ENCODE measurements at regions not wholly inside any gene's neighbourhood (a gene's known extent, or its start where the extent isn't known, plus 50 kb on each side); places are given as distances from the start of the nearest gene placed in this dataset.
"Not testable (repeated sequence)": the region's sequence is repeated elsewhere in the genome, so short reads cannot be mapped to it uniquely, and the experiment has no call there.

DNA sequence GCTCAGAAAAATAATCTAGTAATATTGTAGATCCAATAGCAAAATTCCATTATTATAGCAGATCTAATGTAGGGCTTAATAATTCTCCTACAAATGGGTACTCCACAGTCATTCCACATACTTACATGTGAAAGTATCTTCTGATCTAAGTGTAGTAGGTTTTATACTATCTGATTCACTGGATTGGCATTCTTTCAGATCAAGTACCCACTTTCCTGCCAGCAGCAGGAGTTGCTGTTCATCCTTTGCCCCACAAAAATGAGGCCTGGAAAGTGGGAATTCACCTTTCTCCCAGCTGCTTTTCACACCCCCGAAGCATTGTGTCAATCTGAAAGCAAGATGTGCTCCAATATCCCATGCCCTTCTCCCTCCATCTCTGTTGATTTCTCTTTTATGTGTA, 77.1 kb upstream of the RXFP1 start:
- no peak overlapping the region for H3K4me2 ChIP-seq (ENCODE audit: low read length)
- TF ChIP-seq EZH2phosphoT487 (IDR thresholded peaks at IDR 0.05; ENCODE audit: borderline replicate concordance, low read length) = no peak
- TF ChIP-seq, protein P1, sequence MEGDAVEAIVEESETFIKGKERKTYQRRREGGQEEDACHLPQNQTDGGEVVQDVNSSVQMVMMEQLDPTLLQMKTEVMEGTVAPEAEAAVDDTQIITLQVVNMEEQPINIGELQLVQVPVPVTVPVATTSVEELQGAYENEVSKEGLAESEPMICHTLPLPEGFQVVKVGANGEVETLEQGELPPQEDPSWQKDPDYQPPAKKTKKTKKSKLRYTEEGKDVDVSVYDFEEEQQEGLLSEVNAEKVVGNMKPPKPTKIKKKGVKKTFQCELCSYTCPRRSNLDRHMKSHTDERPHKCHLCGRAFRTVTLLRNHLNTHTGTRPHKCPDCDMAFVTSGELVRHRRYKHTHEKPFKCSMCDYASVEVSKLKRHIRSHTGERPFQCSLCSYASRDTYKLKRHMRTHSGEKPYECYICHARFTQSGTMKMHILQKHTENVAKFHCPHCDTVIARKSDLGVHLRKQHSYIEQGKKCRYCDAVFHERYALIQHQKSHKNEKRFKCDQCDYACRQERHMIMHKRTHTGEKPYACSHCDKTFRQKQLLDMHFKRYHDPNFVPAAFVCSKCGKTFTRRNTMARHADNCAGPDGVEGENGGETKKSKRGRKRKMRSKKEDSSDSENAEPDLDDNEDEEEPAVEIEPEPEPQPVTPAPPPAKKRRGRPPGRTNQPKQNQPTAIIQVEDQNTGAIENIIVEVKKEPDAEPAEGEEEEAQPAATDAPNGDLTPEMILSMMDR (IDR thresholded peaks at IDR 0.05; ENCODE audit: low read depth, low read length, poor library complexity, severe bottlenecking) = no peak
- H3K27ac ChIP-seq (ENCODE audit: low read depth, low read length) = no peak overlapping the region
- H3K27me3 ChIP-seq (ENCODE audit: control insufficient read depth, low read length) = no peaks in the 10 kb centered on the region
- H3K9me3 ChIP-seq (ENCODE audit: control insufficient read depth, insufficient read depth, low read length) = no peaks in the 10 kb centered on the region
- no peaks in the 10 kb centered on the region for H4K20me1 ChIP-seq (ENCODE audit: control insufficient read depth, insufficient read depth, low read depth, low read length)
- H3K4me1 ChIP-seq (ENCODE audit: control insufficient read depth, low read length) = no peaks in the 10 kb centered on the region
- H3F3A ChIP-seq (ENCODE audit: control insufficient read depth, insufficient read depth) = no peaks in the 10 kb centered on the region
- no peaks in the 10 kb centered on the region for H3K9me2 ChIP-seq (replicated peaks; ENCODE audit: control insufficient read depth, low read length)
- no peak overlapping the region for H3K4me3 ChIP-seq (ENCODE audit: low read length)
- H3K36me3 ChIP-seq (ENCODE audit: control insufficient read depth, low read length) = no peaks in the 10 kb centered on the region
- no peaks in the 10 kb centered on the region for H3K79me2 ChIP-seq (ENCODE audit: control insufficient read depth, low read length)

DNA sequence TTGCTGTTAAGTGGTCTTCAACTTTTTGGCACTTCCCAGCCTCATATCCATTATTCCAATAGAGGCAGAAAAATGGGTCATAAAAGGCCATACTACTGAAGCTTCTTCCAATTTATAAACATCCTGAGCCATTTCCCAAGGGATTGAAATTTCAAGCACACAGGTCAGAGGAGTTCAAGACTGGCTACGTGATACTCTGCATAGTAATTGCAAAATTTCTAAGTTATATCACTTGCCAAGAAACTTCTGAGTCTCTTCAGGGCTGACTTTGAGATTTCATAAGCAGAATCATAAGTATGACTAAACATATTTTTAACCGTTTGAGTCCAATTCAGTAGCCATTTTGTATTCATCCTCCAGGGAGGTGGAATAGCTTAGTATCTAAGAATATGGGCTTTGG, 75.6 kb upstream of the RXFP1 start:
- Histone ChIP-seq H3K9me2 (replicated peaks; ENCODE audit: control insufficient read depth, low read length) (no peaks in the 10 kb centered on the region), H3K4me3 (ENCODE audit: low read length) (no peak overlapping the region), H3K36me3 (ENCODE audit: control insufficient read depth, low read length) (no peaks in the 10 kb centered on the region), H3F3A (ENCODE audit: control insufficient read depth, insufficient read depth) (no peaks in the 10 kb centered on the region), H3K79me2 (ENCODE audit: control insufficient read depth, low read length) (no peaks in the 10 kb centered on the region), H3K4me2 (ENCODE audit: low read length) (no peak overlapping the region), H4K20me1 (ENCODE audit: control insufficient read depth, insufficient read depth, low read depth, low read length) (no peaks in the 10 kb centered on the region), H3K27ac (ENCODE audit: low read depth, low read length) (no peak overlapping the region), H3K27me3 (ENCODE audit: control insufficient read depth, low read length) (no peaks in the 10 kb centered on the region), H3K9me3 (ENCODE audit: control insufficient read depth, insufficient read depth, low read length) (no peaks in the 10 kb centered on the region), H3K4me1 (ENCODE audit: control insufficient read depth, low read length) (no peaks in the 10 kb centered on the region)
- TF ChIP-seq EZH2phosphoT487 (IDR thresholded peaks at IDR 0.05; ENCODE audit: borderline replicate concordance, low read length) = no peak
- TF ChIP-seq, protein P1 (IDR thresholded peaks at IDR 0.05; ENCODE audit: low read depth, low read length, poor library complexity, severe bottlenecking) = no peak

DNA sequence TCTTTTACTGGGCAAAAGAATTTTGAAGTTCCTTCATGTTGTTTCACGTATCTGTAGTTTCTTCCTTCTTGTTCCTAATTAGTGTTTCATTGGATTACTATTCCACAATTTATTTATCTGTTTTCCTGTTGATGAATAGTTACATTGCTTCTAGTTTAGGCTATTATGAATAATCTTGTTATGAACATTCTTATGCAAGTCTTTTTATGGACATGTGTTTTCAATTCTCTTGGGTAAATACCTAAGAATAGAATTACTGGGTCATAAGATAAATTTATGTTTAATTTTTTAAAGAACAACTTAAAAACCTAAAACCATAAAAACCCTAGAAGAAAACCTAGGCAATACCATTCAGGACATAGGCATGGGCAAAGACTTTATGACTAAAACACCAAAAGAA, 70.9 kb upstream of the RXFP1 start:
- no peak for TF ChIP-seq EZH2phosphoT487 (IDR thresholded peaks at IDR 0.05; ENCODE audit: borderline replicate concordance, low read length)
- TF ChIP-seq, protein P1 (IDR thresholded peaks at IDR 0.05; ENCODE audit: low read depth, low read length, poor library complexity, severe bottlenecking) = no peak

DNA sequence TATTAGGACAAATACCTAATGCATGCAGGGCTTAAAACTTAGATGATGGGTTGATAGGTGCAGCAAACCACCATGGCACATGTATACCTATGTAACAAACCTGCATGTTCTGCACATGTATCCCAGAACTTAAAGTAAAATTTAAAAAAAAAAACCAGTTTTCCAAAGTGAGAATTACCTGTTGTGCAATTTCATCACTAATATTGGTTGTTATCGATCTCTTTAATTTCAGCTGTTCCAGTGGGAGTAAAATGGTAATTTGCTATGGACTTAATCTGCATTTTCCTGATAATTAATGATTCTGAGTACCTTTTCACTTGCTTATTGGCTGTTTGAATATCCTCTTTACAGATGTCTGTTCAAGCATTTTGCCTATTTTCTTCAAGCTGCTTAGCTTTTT, 69.6 kb upstream of the RXFP1 start:
- not testable (repeated sequence) for H3K27ac ChIP-seq (ENCODE audit: low read depth, low read length); H3K4me2 ChIP-seq (ENCODE audit: low read length); H3K4me3 ChIP-seq (ENCODE audit: low read length); H4K20me1 ChIP-seq (ENCODE audit: control insufficient read depth, insufficient read depth, low read depth, low read length); H3K79me2 ChIP-seq (ENCODE audit: control insufficient read depth, low read length); H3K9me3 ChIP-seq (ENCODE audit: control insufficient read depth, insufficient read depth, low read length); H3K4me1 ChIP-seq (ENCODE audit: control insufficient read depth, low read length); H3K9me2 ChIP-seq (replicated peaks; ENCODE audit: control insufficient read depth, low read length); H3F3A ChIP-seq (ENCODE audit: control insufficient read depth, insufficient read depth); H3K27me3 ChIP-seq (ENCODE audit: control insufficient read depth, low read length); H3K36me3 ChIP-seq (ENCODE audit: control insufficient read depth, low read length)

More for the DNA sequence above, 70.9 kb upstream of the RXFP1 start:
- Histone ChIP-seq H3K4me1 (ENCODE audit: control insufficient read depth, low read length) (no peaks in the 10 kb centered on the region), H3K36me3 (ENCODE audit: control insufficient read depth, low read length) (no peaks in the 10 kb centered on the region), H3K4me3 (ENCODE audit: low read length) (no peak overlapping the region), H3K9me3 (ENCODE audit: control insufficient read depth, insufficient read depth, low read length) (no peaks in the 10 kb centered on the region), H3K9me2 (replicated peaks; ENCODE audit: control insufficient read depth, low read length) (no peaks in the 10 kb centered on the region), H4K20me1 (ENCODE audit: control insufficient read depth, insufficient read depth, low read depth, low read length) (no peaks in the 10 kb centered on the region), H3K4me2 (ENCODE audit: low read length) (no peak overlapping the region), H3K27me3 (ENCODE audit: control insufficient read depth, low read length) (no peaks in the 10 kb centered on the region), H3F3A (ENCODE audit: control insufficient read depth, insufficient read depth) (no peaks in the 10 kb centered on the region), H3K27ac (ENCODE audit: low read depth, low read length) (no peak overlapping the region), H3K79me2 (ENCODE audit: control insufficient read depth, low read length) (no peaks in the 10 kb centered on the region)

Data from DOHH2 (cell line).